HG02763 (cell line): ENCODE measurements at regions not wholly inside any gene's neighbourhood (a gene's known extent, or its start where the extent isn't known, plus 50 kb on each side); places are given as distances from the start of the nearest gene placed in this dataset.
A peak's percentile ranks its signal among the peaks of the same experiment; 100 is the strongest.

ENCODE experiments used
- ATAC-seq: cut with Tn5 transposase; IDR thresholded peaks from one replicate; pipeline ENCODE4 v1.9.1; 2021; ENCODE audit warnings: mild to moderate bottlenecking, moderate library complexity; ENCODE audit not compliant: unreplicated experiment

DNA sequence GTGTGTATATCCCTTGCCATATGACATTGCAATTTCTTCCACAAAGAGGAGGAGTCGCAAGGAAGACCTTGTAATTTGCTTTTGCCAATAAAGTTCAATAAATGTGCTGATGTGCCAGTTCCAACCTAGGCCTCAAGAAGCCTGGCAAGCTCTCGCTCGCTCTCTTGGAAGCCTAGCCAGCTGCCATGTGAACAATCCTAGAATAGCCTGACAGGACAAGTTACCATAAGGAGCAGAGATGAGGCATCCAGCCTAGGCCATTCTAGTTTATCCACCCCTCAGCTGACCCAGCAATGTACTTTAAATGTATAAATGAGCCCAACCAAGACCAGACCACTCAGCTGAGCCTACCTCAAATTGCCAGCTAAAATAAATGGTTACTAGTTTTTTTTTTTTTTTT lies 145.7 kb upstream of the QRFPR start:
- ATAC-seq, result no peak

DNA sequence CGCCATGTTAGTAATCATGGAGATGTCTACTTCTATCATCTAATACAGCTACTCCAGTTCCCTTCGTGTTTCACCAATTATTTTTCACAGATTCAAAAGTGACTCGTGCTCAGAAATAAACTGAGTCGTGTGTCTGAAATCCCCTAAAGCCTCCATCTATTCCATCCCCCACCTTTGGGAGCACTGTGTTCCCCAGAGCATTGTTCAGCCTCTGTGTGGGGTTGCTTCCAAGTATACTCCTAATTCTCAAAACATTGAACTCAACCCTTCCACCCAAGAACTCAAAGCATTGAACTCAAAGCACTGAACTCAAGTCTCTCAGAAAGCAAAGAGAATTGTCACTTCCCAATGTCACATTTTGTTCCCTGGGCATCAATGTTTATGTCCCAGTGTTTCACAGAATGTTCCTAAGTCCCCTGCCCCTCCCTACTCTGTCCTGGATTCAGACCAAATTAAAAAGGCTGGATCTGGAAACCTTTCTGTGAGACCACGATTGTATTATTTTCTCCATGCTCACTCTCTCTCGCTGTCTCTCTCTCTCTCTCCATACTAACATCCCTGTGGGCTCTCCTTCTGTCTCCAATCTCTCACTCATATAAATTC lies 138.5 kb upstream of the QRFPR start:
- ATAC-seq, result no peak

- ATAC-seq, result no peak
Observed at GRCh38 chr4:121517241-121517640, 136.4 kb upstream of the QRFPR start.

GRCh38 chr4:121514443-121514842 lies 133.6 kb upstream of the QRFPR start:
- ATAC-seq, result no peak

DNA sequence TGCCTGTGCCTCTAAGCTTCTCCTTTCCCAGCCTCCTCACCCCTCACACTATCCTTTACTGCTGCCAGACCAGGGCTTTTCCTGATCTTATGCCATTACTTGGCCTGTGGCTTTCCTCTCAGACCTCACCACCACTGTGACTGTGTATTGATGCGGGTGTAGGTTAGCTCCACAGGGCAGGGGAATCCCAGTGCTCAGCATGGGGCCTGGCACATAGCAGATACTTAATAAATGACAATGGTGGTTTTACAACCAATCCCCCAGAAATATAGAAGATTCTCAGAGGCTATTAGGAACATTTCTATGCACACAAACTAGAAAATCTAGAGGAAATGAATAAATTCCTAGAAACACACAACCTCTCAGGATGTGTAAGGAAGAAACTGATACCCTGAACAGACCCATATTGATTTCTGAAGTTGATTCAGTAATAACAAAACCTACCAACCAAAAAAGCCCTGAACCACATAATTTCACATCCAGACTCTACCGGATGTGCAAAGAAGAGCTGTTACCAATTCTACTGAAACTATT lies 129.6 kb upstream of the QRFPR start:
- ATAC-seq, result peak; percentile 65

DNA sequence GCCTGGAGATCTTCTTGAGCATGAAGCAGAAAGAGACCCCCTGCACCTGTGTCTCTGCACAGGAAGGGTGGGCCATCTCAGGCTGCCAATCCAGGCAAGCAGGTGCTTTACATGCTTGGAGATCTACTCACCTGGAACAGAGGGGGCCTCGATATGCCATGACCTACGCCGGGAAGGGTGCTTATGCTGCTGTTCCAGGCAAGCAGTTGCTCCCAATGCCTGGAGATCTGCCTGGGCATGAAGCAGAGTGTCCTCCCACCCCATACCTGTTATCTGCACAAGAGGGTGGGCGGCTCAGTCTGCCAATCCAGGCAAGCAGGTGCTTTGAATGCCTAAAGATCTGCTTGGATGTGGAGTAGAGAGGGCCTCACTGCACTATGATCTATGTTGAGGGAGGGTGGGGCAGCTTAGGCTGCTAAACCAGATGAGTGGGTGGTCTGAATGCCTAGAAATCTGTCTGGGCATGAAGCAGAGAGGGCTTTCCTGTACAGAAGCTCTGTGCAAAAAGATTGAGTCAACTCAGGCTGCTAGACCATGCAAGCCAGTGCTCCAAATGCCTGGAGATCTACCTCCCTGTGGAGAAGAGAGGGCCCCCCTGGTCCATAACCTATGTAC lies 104.5 kb upstream of the QRFPR start:
- ATAC-seq, result no peak

DNA sequence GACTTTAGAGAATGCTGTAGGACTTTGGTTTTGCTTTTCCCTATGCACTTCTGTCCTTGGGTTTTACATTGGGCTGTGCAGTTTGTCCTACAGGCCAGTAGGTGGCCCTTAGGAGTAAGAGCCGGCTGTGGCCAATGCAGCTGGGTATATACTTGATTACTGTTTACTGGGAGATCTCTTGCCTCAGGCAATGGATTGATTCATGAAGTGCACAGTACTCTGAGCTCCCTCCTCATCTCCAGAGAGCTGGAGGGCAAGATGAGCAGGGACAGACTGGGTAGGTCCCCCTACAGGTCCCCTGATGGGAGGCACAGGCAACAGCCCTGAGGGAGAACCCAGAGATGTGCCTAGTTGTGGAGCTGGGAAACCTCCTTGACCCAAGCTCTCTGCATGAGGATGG lies 103.8 kb upstream of the QRFPR start:
- ATAC-seq, result peak; percentile 95

- ATAC-seq, result no peak
Observed at GRCh38 chr4:121479808-121480207, 99.0 kb upstream of the QRFPR start.

DNA sequence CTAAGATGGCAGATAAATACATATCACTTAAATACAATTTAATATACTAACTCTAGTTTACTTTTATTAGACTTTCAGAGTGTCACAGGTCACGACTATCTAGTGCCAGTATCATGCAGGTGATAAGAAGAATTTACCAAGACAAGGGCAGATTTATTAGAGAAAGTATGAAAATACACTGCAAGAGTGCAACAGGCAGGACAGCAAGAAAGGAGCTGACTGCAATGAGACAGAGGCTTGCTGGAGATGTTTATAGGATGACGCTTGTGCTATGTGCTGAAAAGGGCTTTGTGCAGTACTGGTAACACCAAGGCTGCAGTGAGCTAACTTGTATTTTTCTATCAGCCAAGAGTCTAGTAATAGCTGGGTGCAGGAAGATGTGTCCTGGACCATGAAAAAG lies 96.7 kb upstream of the QRFPR start:
- ATAC-seq, result no peak

- no peak for ATAC-seq
Observed at GRCh38 chr4:121477079-121477478, 96.3 kb upstream of the QRFPR start.

DNA sequence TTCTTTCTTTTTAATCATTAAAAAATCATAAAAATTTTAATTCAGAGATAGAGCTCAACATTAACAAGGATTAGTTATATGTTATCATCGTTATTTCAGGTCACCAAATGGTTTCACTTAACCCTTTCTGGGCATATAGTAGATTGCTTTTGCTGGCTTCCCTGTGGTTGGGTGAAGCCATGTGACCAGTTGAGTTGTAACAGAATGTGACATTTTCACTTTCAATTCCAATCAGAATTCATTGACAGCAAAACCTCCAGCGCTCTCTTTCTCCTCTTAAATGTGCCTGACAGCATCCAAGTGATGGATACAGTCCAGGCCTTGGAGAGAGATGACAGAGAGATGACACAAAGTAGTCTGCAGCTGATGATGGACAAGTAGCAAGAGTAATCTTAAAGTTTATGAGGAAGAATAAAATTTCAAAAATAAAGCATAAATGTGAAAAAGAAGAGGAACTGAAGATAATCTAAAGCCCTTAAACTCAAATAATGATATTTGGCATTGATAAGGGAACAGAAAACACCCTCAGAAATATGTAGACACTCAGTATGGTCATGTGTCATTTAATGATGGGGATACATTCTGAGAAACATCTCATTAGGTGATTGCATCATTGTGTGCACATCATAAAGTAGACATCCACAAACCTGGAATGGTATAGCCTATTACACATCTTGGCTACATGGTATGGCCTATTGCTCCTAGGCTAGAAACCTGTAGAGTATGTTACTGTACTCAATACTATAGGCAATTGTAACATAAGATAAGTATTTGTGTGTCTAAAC lies 92.3 kb upstream of the QRFPR start:
- peak; percentile 77 for ATAC-seq

- ATAC-seq, result no peak
Observed at GRCh38 chr4:121464854-121465253, 84.0 kb upstream of the QRFPR start.

- ATAC-seq, result peak; percentile 81
Observed at GRCh38 chr4:121462660-121463261, 81.9 kb upstream of the QRFPR start.

DNA sequence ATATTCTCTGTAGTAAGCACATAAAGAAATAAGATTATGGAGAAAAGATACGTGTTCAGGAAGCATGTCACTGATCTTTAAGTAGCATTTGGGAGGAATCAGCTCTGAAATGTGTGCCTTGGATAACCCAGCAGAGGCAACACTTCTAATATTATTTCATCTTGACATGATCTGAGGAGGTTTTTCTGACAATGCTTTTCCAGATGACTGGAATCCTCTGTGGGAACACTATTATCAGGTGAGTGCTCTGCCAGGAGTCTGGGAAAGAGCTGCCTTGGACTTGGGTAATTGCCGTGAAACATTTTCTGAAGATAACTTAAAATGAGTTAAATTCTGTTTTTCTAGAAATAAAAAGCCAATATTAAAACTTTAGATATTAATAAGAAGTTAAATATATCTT lies 78.2 kb upstream of the QRFPR start:
- ATAC-seq, result no peak

GRCh38 chr4:121457278-121457875 lies 76.6 kb upstream of the QRFPR start:
- ATAC-seq, result no peak

DNA sequence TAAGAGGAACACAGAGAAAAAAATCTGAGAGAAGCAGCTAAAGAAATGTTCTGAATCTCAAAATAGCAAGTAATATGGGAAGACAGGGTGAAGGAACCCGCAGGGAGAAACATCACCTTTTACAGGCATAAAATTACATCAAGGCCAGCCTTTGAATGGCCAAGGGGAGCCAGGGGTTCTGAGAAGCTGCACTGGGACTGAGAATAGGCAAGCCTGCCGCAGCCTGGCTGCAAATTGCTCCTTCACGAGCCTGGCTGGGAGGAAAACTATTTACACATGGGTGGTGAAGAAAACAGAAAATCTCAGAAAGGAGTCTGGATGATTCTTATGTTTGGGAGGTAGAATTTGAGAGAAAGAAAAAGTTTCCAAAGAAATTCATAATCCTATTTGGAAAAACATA lies 74.5 kb upstream of the QRFPR start:
- ATAC-seq, result no peak

DNA sequence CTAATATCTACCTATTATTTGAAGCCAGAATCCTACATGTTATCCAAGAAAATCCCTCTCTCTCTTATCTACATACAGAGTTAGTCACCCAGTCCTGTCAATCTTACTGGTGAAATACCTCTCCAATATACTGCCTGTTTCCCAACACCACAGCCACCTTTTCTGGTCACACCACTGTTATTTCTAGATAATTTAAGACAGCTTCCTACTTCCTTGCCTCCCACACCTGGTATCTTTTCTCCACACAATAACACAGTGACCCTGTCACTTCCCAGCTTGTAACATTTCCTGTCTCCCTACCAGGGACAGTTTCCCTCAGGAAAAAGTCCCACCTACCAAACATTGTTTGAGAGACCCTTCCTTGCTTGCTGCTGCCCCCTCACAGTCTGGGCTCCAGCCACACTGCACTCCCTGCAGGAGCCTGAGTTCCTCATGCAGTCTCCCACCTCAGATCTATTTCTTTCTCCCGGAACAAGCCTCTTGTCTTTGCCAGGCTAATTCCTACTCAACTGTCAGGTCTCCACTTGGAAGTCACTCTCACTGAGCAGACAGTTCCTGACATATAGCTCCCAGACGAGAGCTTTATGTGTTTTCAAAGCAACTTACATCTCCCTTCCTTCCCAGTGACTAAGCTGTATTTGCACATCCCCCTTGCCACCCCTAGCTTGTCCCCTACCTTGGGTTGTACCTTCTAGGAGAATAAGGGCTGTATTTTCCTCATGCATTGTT lies 73.6 kb upstream of the QRFPR start:
- ATAC-seq, result no peak

DNA sequence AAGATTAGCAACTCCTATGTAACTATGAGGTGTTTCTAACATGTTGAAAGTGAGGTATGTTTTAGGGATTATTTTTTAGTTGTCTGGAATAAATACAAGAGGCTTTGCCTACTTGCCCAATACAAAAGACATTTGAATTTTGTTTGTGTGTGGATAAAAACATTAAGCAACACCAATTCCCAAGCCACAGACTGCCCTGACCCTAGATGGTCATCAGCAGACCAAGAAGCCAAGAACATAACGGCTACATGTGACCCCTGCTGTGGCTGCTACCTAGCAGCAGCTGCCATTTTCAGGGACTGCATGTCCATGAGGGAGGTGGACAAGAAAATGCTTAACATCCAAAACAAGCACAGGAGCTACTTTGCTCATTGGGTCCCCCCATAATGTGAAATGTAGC lies 70.5 kb upstream of the QRFPR start:
- ATAC-seq, result no peak

DNA sequence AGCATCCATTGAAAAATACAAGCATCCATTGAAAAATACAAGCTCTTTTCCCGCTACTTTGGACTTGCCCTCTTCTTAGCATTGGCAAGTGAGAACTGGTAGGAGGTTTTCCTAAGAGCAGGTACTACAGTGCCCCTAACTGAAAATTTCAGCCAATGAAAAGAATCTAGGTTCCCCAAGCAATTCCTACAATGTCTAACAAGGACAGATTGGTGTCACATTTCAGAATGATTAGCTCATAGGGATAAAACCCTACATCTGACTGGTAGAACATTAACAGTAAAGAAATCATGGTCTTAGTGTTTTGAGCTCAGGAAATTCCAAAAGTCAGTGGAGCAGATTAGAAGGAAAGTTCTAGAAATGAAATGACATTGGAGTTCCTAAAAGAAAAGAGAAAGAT lies 68.6 kb upstream of the QRFPR start:
- ATAC-seq, result no peak

DNA sequence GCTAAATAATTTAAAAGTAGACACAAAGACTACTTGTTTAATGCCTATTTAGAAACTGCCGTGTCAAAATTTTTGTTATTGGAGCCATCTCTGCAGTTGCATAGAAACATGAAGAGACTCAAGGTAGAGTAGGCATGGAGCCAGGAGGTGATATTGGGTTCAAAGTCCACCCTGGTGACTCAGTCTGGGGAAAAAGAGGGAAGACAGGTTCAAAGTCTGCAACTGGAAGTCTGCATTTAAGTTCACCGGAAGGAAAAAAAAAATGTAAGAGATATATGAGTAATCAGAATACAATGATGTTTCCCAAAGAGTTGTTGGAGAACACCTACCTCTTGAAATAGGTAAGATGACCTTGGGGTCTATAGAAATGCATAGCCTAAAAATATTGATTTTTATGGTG lies 67.4 kb upstream of the QRFPR start:
- ATAC-seq, result no peak

- no peak for ATAC-seq
Observed at GRCh38 chr4:121439669-121440068, 58.9 kb upstream of the QRFPR start.
